HG02678 (cell line): ENCODE measurements at regions not wholly inside any gene's neighbourhood (a gene's known extent, or its start where the extent isn't known, plus 50 kb on each side); places are given as distances from the start of the nearest gene placed in this dataset.
A peak's percentile ranks its signal among the peaks of the same experiment; 100 is the strongest.

ENCODE experiments used
- ATAC-seq: cut with Tn5 transposase; IDR thresholded peaks from one replicate; pipeline ENCODE4 v1.9.1; 2021; ENCODE audit warnings: mild to moderate bottlenecking, moderate library complexity; ENCODE audit not compliant: unreplicated experiment

DNA sequence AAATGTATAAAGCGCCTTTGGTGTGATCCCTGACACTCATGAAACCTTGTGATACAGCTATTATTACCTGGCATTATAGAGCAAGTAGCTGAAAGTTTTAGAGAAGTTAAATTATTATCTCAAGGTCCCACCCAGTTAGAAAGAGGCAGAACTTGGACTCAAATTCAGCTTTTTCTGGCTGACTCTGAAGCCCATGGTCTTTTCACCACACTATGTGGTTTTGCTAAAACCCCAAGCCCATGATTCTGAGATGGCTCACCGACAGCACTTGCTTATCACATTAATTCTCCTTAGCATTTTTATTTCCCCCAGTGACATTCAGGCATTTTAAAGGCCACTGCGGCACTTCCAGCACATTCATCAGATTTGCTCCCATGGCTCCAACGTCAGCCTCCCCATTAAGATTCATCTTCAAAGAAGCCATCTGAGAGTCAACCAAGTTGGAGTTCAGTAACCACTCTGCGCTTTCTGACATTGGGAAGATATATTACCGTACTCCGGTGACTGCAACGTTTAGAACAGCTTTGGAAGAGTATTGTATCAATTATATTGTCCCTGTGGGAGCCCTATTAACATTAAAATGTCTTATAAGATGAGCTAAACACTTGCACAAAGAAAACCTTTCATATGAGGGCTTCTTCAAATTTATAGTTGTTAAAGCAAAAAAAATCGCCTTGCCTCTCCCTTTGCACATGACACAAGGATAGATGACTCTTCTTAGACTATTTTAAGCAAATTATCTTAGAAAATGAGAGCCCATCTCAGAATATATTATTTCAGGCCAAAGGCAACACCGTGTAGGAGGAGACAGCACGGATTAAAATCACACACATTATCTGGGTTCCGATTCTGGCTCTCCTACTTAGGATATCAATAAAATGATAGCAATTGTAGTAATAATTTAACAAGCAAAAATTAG lies 638.1 kb downstream of the ACTL7B start:
- no peak for ATAC-seq

DNA sequence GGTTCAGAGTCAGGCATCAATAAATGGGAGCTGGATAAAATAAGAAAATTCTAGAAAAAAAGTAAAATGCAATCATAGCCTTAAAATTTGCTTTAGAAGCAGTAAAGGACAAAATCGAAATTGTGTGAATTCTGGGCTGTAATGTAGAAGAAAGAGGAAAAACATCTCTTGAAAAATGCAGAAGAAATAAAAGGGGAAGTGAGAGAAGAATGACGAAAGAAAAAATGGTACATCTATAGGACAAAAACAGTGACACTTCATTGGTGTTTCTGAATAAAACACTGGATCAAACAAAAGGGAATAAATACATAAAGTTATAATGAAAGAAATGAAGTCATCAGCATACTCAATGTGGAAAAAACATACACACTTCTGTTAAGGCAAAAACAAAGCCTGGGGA lies 642.3 kb downstream of the ACTL7B start:
- no peak for ATAC-seq

DNA sequence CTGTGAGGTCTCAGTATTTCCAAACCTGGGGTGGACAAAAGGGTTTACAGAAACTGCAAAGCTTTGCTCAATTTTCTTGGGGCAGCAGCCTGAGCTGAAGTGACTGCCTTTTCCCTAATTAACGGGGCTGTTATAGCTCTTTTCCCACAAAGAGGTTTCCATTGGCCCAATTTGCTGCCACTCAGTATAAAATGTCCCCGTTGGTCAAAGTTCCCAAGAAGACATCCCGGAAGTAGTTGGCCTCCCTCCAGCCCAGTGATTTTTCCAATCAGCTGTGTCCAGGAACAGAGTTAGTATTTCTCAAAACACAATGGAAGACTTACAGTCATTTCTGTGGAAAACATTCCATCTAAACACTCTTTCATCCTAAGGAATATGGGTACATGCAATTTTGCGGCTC lies 643.6 kb downstream of the ACTL7B start:
- ATAC-seq, result no peak

DNA sequence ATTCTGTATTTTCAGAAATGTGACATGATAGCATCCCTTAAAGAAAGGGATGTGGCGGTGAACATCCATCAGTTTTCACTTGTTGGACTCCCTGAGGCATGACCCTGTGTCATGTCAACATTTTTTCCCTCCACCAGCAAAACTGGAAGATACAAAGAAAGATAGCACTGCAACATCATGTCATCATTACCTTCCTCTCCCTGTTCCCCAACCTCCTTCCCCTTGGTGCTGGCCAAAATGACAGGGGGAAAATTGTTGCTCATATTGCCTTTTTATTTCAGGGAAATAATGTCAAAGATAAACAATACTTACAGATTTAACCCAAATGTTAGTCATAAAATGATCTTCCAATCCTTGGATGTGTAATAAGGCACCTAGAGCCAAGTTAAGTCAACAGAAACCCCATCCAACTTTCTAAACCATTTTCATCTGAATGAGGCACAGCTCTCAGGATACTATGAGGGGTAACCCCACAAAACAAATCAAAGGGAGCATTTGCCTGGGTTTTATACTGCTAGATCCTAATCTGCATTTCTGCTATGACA lies 644.3 kb downstream of the ACTL7B start:
- no peak for ATAC-seq

DNA sequence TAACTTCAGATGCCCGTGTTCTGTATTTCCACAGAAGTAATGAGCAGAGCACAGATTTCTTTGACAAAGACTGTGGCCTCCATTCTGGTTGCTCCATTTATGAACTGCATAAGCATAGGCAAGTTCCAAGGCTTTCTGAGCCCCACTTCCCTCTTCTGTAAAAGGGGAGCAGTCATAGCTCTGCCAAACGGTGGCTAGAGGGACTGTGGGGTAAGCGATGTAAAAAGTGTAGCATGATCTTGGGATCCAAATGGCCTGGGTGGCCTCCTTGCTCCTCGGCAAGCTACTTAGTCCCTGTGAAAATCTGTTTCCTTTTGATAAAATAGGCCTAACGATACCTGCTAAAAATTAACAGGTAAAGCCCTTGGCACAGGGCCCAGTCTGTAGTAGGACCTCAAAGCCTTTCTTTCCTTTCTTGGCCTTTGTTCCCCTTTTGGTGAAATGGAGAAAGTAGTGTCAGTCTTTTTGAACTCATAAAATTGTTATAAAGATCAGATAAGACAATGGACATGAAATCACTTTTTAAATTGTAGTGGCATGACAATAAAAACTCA lies 646.6 kb downstream of the ACTL7B start:
- no peak for ATAC-seq

DNA sequence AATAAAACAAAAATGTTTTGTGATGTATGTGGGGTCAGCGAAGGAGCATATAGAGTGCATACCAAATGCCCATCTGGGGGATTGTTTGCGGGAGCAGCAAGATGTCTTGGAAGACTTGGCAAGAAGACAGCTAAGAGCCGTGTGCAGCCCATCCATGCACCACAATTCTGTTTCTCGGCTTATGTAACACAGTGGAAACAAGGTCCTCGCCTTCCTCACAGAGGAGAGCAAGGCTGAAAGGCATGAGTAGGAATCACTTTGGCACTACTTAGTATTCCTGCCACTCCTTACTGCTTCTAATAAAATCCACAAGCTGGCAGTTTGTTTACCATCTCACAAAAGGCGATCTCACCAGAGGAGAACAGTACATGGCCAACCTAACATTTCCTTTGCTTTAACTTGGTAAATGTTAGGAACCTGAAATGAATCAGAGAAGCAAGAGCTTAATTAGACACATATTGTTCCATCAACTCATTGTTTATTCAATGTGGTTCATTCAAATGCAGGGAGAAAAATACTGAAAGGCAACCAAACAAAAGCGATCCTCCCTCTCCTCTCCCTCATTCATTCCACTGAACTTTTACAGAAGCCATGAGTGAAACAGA lies 648.1 kb downstream of the ACTL7B start:
- no peak for ATAC-seq

DNA sequence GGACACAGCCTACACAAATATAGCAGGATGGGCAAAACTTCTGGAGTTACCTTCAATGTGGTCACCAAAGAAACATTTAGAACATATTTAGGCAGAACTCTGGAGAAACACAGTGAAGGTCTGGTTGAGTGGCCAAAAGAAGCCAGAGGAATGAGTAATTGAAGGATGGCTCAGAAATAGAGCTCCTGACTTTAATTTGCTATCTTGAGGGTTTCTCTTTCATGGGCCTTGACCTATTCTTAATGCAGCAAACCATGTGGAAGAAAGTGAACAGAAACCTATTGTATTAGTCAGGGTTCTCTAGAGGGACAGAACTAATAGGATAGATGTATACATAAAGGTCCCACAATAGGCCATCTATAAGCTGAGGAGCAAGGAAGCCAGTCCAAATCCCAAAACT lies 650.5 kb downstream of the ACTL7B start:
- ATAC-seq, result no peak

DNA sequence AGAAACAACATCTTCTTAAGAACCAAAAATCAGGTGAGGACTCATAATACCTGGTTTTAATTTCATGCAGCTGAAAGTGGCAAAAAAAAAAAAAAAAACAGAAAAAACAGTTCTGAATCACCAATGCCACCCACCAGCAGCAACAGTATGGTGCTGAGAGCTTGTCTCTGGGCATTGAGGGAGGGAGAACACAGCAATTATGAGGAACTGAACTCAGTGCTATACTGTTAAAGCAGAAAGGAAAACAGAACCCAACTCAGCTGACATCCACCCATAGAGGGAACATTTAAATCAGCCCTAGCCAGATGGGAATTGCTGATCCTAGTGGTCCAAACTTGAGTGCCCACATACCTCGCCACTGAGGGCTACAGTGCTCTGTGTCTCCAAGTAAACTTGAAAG lies 657.9 kb downstream of the ACTL7B start:
- ATAC-seq, result no peak

DNA sequence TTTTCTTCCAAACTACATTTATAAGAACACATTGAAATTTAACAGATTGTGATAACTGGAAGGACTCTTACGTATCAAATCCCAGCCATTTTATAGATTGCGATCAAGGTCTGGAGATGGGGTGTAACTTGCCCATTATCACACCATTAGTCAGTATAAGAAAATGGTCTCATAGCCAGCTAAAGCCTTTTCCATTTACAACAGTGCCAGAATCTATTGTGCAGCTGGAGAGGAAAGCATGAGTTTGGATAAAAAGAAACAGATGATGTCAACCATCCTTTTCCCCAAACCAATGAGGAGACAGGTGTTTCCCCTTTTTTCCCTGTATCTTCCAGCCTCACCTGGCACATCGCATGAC lies 658.8 kb downstream of the ACTL7B start:
- no peak for ATAC-seq

DNA sequence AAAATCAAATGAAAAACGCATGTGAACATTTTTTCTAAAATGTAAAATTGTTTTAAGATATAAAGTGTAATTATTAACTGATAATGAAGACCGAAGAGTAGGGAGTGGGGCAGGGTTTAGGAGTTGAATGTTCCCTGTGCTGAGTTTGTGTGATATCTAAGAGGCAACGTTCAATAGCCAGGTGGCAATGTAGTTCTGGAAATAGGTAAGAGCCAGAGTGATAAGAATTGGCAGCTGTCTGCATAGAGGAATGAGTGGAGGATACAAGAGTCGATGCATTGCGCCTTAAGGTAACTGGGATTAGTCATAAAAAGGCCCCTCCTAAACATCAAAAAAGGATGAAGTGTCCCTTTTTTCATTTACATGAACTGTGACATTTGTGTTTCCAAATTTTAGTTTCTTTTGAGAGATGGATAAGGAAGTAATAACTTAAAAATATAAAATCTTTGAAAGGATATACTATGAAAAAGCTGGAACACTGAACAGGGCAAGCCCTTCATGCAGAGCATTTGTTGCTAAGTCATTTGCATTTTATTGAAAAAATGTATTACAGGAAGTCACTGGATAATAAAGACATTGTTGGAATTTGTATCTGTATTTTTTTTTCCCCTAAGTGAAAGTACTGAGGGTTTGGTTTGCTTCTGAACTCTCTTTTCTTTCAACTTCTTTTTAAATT lies 659.3 kb downstream of the ACTL7B start:
- no peak for ATAC-seq

DNA sequence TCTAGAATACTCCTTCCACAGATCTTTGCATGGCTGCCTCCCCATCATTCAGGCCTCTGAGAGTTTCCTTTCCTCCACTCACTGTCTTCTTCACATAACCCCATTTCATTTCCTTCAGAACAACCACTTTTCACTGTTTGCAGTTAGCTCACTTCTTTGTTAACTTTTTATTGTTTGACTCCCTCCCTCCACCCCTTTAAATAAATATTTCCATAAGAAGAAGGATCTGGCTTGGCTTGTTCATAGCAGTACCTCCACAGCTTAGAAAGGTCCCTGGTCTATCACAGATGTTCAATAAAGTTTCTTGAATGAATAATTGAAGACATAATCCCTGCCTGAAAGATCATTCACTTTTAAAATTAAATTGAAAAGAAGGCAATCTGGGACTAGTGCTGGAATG lies 661.6 kb downstream of the ACTL7B start:
- no peak for ATAC-seq

DNA sequence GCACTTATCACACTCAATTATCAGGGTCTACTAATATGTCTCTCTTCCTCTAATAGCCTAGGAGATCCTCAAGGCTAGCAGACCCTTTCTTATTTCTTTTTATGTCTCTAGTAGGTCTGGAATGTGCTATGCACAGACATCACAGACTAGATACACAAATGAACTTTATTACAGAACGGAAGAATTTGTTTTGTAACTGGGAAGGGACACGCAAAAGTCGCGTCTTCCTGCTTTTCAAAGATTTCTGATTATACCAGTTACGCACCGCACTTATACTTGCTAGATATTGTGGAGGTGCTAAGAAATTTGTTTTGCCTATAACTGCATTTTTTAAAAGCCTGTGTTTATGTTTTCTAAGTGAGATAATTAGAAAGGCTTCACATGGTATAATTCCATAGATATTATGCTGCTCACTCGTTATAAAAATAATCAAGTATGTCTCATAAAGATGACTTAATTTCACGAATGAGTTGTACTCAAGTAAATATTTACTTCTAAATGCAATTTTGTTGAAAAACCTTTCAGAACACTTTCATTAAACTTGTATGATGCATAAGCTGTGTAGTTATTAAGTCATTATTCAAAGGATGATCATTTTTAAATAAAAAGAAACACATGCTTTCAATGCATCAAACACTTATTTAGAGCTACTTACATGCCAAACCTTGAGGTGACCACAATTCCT lies 662.6 kb downstream of the ACTL7B start:
- ATAC-seq, result no peak

DNA sequence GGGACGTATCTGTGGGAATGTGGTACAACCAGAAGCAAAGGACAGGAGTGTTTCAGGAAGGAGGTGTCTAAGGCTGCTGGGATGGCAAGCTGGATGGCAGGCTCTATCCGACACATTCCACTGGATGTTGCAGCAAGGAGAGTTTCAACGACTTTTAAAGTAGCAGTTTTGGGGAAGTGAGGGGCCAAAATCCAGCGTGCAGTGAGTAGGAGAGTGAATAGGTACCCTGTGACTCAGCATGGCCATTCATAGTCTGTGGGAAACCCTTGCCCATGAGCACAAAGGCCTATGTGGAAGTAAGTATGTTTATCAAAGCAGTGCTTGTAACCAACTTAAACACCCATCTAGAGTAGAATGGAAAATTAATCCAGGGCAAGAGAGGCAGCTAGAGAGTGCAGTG lies 664.7 kb downstream of the ACTL7B start:
- ATAC-seq, result no peak

DNA sequence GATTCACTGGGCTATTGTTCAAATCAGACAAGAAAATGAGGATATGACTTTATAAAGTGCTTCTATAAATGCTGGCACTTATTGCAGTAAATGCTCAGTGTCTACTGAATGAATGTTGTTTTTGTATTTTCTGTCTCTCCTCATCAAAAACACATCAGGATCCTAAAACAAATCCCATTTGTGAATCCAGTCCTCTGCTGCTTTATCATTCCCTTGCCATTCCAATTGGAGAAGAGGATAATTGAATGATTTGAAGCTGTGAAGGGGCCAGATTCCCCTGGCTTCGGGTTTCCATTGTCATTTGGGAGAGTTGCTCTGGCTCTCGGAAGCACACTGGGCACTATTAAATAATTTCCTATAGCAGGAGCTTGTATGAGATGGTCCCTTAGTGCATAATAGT lies 666.8 kb downstream of the ACTL7B start:
- ATAC-seq, result no peak

DNA sequence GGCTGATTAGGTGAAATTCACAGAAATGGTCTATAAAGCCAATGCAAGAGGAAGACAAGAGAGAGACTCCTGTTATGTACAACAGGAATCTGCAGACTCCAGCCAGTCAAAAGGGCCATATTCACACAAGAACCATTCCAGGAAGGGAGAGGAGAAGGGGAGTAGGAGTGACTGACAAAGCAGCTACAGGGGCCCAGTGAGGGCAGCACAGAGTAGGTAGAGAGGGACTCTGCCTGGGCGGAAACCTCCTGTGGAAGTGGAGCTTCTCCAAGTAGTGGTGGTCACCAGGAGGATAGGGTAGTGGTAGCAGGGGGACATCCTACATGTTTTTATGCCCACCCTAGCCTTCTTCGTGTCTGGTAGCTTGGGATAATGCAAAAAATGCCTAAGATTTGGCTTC lies 667.3 kb downstream of the ACTL7B start:
- no peak for ATAC-seq

DNA sequence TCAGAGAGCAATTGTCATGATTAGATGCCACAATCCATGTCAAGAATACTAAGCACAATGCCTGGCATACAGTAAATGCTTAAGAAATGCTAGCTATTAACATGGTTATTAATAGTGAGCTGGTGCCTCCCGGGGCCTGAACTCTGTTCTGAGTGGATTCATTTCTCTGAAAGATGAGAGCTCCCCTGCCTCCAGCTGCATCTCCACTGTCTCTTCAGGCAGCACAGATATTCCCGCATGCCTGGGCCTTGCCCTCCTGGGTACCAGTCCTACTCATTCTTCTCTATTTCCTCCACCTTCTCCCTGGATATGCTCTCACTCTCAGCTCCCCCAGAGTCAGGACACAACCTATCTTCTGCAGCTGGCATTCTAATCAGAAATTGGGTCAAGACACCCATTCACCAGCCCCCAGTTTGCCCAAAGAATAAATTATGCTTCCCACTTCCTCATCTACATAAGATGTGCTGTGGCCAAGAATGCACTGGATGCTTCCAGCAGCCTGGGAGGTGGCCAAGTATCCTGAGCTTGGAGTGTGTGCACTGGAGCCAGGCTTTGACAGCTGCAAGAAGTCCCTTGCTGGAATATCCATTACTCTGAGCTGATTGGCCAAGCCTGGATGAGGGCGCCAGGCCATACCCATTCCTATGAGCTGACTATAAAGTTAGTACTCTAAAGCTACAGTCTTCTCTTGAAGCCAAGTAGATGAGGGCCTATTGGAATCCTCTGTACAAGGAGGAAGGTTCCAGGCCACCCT lies 669.0 kb downstream of the ACTL7B start:
- no peak for ATAC-seq

DNA sequence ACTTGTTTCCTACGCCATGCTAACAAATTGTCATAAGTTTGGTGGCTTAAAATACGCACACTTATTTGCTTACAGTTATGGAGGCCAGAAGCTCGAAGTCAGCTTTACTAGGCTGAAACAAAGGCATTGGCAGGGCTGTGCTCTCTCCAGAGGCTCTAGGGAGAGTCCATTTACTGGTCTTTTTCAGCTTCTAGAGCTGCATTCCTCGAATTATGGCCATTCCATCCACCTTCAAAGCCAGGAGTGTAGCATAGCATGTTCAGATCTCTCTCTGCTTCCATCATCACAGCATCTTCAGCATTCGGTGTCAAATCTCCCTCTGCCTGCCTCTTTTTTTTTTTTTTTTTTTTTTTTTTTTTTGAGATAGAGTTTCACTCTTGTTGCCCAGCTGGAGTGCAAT lies 670.2 kb downstream of the ACTL7B start:
- no peak for ATAC-seq

DNA sequence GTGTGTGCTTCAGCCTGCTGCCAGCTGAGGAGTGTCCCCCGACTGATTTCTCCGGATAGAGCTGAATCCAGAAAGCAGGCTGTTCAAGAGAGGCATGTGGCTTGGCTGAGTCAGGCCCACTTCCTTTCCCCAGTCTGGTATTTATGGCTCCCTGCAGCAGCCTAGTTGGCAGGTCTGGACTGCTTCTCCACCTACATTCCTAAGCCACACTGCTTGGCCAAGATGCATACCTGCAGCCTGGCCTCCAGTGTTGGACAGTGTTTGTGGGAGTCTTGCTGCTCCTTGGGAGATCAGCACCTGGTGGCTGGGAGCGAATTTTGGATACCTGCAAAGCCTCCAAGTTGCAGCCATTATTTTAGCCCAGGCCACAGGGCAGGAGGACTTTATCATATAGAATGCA lies 670.8 kb downstream of the ACTL7B start:
- ATAC-seq, result no peak

DNA sequence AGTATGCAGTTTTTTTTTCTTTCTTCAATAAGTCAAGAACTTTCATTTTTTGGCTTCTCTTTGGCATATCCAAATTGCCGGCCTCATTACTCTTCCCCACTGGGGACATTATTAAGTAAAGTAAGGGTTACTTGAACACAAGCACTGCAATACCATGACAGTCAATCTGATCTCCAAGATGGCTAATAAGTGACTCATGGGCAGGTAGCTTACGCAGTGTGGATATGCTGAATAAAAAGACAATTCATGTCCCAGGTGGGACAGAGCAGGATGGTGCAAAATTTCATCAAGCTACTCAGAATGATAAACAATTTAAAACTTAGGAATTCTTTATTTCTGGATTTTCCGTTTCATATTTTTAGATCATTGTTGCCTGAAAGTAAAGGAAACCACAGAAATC lies 671.8 kb downstream of the ACTL7B start:
- ATAC-seq, result no peak

DNA sequence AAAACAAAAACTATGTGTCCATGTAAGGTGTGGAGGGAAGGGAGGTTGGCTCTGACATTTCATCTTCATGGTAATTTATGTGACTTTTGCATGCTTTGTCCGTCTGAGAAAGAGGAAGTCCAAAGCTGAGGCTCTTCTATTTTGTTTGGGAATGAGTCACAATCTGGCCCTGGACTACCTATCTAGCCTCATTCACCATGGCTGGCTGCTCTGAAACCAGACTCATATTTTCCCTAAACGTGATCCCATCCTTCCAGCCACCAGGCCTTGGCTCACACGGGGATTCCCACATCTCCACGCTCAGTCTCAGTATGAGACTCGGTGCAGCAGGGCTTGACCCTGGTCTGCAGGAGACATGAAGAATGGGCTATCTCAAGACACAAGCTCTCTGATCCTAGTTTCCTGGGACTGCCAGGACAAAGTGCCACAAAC lies 672.8 kb downstream of the ACTL7B start:
- peak; percentile 85 for ATAC-seq
